HepG2 (cell line): ENCODE measurements at regions not wholly inside any gene's neighbourhood (a gene's known extent, or its start where the extent isn't known, plus 50 kb on each side); places are given as distances from the start of the nearest gene placed in this dataset.

Source experiments
- FOXJ3 ChIP-seq: sonication (generic); formaldehyde crosslinking; IDR thresholded peaks from 2 replicates; pipeline ENCODE4 v1.4.0; 2020; ENCODE audit warnings: missing genetic modification reagents, mild to moderate bottlenecking, borderline replicate concordance
- HMGXB4 ChIP-seq, 2 experiments: sonication (generic) in 1 of 2; formaldehyde crosslinking in 1 of 2; IDR thresholded peaks; 2 replicates each; pipeline versions ENCODE4 v1.4.0 to v1.6.1; 2018 to 2020; ENCODE audit warnings: missing genetic modification reagents in 2 of 2, borderline replicate concordance in 1 of 2, low read depth in 1 of 2, mild to moderate bottlenecking in 1 of 2, missing biosample characterization in 1 of 2
- KDM4B ChIP-seq: sonication (generic); formaldehyde crosslinking; IDR thresholded peaks from 2 replicates; pipeline ENCODE4 v1.4.0; 2020; ENCODE audit warnings: missing genetic modification reagents
- MAFG ChIP-seq: sonication (generic); formaldehyde crosslinking; IDR thresholded peaks from 2 replicates; pipeline ENCODE4 v1.5.1; 2020; ENCODE audit warnings: mild to moderate bottlenecking, missing genetic modification reagents
- NFYB ChIP-seq: sonication (generic); formaldehyde crosslinking; IDR thresholded peaks from 2 replicates; pipeline ENCODE4 v1.4.0; 2020; ENCODE audit warnings: missing genetic modification reagents
- PHB2 ChIP-seq: fragments of 450-650 bp; IDR thresholded peaks from 2 replicates; pipeline ENCODE4 v1.6.1; 2018; ENCODE audit not compliant: partially characterized antibody
- POLR2A ChIP-seq, 2 experiments: IDR thresholded peaks; 2 replicates each; pipeline ENCODE4 v1.6.1; 2011; ENCODE audit warnings: low read depth in 2 of 2, low read length in 2 of 2, mild to moderate bottlenecking in 1 of 2, moderate library complexity in 1 of 2; ENCODE audit not compliant: insufficient read depth in 1 of 2
- POLR2AphosphoS5 ChIP-seq: IDR thresholded peaks from 2 replicates; pipeline ENCODE4 v1.6.1; 2012; ENCODE audit warnings: low read depth, low read length
- RERE ChIP-seq: IDR thresholded peaks from 2 replicates; pipeline ENCODE4 v1.6.1; 2016; ENCODE audit warnings: low read depth, missing genetic modification reagents, missing compliant biosample characterization
- SIN3A ChIP-seq: IDR thresholded peaks from 2 replicates; pipeline ENCODE4 v1.6.1; 2011; ENCODE audit warnings: low read depth, mild to moderate bottlenecking, control low read depth, low read length, borderline replicate concordance

GRCh38 chr1:162977944-162978568 is 91.1 kb upstream of the RGS4 start:
- TF ChIP-seq POLR2A (IDR thresholded peaks at IDR 0.05; ENCODE audit: insufficient read depth in 1 of 2, low read depth in 2 of 2, low read length in 2 of 2) (no peak), FOXJ3 (CRISPR knock-in tag) (no peak), SIN3A (no peak), HMGXB4 (CRISPR knock-in tag; IDR thresholded peaks at IDR 0.05; ENCODE audit: borderline replicate concordance in 1 of 2, low read depth in 1 of 2) (no peak), NFYB (CRISPR knock-in tag) (no peak), KDM4B (CRISPR knock-in tag) (no peak), POLR2AphosphoS5 (no peak), RERE (CRISPR knock-in tag) (no peak), PHB2 (no peak), MAFG (CRISPR knock-in tag) (no peak)
